ENCODE measurements at regions not wholly inside any gene's neighbourhood (a gene's known extent, or its start where the extent isn't known, plus 50 kb on each side); places are given as distances from the start of the nearest gene placed in this dataset.

DNA sequence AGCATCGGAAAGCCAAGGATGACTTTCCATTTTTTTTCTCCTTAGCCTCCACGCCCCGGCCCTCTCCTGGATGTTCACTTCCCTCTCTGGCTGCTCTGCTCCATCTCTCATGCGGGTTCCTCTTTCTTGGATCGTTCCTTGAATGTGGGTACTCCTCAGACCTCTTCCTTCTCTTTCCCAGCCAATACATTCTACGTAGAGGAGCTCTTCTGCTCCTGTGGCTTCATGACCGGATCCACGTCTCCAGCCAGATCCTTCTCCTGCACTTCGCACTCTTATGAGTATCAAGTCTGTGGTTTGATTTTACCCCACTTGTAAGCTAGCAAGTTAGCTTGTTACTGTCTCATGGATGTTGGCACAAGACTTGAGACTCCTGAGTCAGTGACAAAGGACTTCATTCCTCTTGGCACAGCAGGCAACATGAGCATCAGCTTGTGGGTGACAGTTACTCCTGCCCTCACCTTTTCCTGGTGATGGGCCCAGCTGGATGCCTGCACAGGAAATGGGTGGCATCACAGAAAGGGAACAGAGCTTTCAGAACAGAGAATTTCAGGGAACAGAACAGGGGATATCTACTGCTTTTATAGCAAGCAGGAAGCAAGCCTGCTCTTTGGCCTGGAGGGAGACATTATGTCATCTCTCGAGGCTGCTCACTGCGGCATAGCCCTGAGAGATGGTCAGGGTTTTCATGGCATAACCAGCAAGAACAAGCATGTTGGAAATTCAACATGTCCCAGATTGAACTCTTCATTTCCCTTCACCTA lies 100.1 kb upstream of the KIF26B start:
- no peaks in the 10 kb centered on the region for H3K36me3 ChIP-seq (ENCODE audit: insufficient read depth, insufficient read length, low read length)
- TF ChIP-seq ZNF274 (IDR thresholded peaks at IDR 0.05; ENCODE audit: low read depth, low read length) (no peak), YY1 (IDR thresholded peaks at IDR 0.05; ENCODE audit: insufficient read depth, insufficient read length) (no peak), SUZ12 (IDR thresholded peaks at IDR 0.05; ENCODE audit: extremely low read depth, insufficient read depth, insufficient read length) (no peak)
- no peak for DNase-seq (ENCODE audit: low read depth, low spot score)
- no peak overlapping the region for H3K4me3 ChIP-seq (ENCODE audit: insufficient read length, low read depth)
- H3K9me3 ChIP-seq (ENCODE audit: insufficient read depth, low read length) = 0 out of 2 replicates have a peak, but pooled peaks cover 8% of the 10 kb centered on the region
- no peaks in the 10 kb centered on the region for H3K4me1 ChIP-seq (ENCODE audit: insufficient read depth, insufficient read length)
- no peaks in the 10 kb centered on the region for H3K27me3 ChIP-seq (ENCODE audit: insufficient read depth, insufficient read length)
- H3K9ac ChIP-seq (ENCODE audit: insufficient read length, low read depth) = no peak overlapping the region

DNA sequence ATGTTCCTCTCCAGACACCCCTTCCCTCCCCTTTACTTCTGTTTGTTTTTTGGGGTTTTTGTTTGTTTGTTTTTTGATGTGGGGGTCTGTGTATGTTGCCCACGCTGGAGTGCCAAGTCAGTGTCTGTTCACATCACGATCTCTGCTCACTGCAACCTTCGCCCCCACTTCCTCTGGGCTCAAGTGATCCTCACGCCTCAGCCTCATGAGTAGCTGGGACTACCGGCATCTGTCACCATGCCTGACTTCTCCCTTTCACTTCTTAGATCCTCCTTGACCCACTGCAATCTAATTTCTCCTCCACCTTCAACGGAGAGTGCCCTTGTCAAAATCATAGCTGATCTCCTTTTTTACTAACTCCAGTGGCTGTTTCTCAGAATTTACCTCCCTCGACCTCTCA lies 100.7 kb upstream of the KIF26B start:
- Histone ChIP-seq H3K4me3 (ENCODE audit: insufficient read length, low read depth) (no peak overlapping the region), H3K27me3 (ENCODE audit: insufficient read depth, insufficient read length) (no peaks in the 10 kb centered on the region), H3K9me3 (ENCODE audit: insufficient read depth, low read length) (0 out of 2 replicates have a peak, but pooled peaks cover 8% of the 10 kb centered on the region), H3K4me1 (ENCODE audit: insufficient read depth, insufficient read length) (no peaks in the 10 kb centered on the region), H3K36me3 (ENCODE audit: insufficient read depth, insufficient read length, low read length) (no peaks in the 10 kb centered on the region), H3K9ac (ENCODE audit: insufficient read length, low read depth) (no peak overlapping the region)
- no peak for DNase-seq (ENCODE audit: low read depth, low spot score)
- TF ChIP-seq YY1 (IDR thresholded peaks at IDR 0.05; ENCODE audit: insufficient read depth, insufficient read length) (no peak), SUZ12 (IDR thresholded peaks at IDR 0.05; ENCODE audit: extremely low read depth, insufficient read depth, insufficient read length) (no peak), ZNF274 (IDR thresholded peaks at IDR 0.05; ENCODE audit: low read depth, low read length) (no peak)

DNA sequence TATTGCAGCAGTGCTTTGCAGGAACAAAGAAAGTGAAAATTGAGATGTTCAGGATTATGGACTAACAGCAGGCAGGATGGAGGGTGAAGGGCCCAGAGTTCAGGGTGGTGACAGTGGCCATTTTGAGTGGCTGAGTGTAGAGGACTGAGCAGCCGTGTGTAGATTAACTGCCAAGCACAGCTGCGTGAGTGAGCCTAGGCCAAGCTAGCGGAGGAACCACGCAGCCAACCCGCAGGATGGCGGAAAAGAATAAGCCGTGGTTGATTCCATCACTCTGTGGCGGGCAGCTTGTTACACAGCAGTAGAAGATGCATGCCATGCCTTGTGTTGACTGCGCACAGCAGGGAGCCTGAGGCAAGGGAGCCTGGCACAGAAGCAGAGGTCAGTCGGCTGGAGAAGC lies 102.5 kb upstream of the KIF26B start:
- H3K4me3 ChIP-seq (ENCODE audit: insufficient read length, low read depth) = no peak overlapping the region
- no peaks in the 10 kb centered on the region for H3K36me3 ChIP-seq (ENCODE audit: insufficient read depth, insufficient read length, low read length)
- no peaks in the 10 kb centered on the region for H3K27me3 ChIP-seq (ENCODE audit: insufficient read depth, insufficient read length)
- 0 out of 2 replicates have a peak, but pooled peaks cover 8% of the 10 kb centered on the region for H3K9me3 ChIP-seq (ENCODE audit: insufficient read depth, low read length)
- H3K9ac ChIP-seq (ENCODE audit: insufficient read length, low read depth) = no peak overlapping the region
- TF ChIP-seq YY1 (IDR thresholded peaks at IDR 0.05; ENCODE audit: insufficient read depth, insufficient read length) = no peak
- TF ChIP-seq ZNF274 (IDR thresholded peaks at IDR 0.05; ENCODE audit: low read depth, low read length) = no peak
- H3K4me1 ChIP-seq (ENCODE audit: insufficient read depth, insufficient read length) = no peaks in the 10 kb centered on the region
- no peak for DNase-seq (ENCODE audit: low read depth, low spot score)

DNA sequence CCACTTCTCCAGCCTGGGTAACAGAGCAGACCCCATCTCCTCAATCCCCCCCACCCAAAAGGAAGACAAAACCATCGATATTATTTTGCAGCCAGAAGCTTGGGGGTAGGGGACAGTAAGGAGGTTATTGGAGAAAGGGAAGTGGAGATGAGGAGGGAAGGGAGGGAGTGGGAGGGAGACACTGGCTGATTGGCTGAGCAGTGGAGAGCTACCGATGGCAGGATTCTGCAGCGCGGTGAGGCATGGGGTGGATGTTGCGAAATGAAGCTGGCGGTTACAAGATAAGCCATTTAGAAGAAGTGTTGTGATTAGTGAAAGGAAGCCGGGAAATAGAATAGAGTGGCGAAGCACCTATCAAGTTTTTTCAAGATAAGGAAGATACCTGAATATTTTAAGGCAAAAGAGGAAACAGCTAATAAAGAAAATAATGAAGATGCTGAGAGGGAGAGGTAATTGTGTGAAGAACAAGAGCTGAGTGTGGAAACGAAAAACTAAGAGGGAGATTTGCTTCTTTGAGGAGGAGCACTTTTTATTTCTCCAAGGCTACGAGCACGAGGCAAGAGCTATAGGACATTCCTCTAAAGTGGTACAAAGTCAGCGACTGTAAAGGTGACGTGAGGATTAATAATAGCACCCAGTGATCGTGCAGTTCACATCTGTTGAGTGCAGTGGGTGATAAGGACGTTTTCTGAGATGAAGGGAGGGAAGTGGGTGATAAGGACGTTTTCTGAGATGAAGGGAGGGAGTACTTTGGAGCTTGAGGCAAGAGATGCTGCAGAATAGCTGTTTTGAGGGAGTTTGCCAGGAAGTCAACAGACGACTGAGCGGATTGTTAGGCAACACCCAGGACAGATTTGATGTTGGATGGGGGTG lies 103.2 kb upstream of the KIF26B start:
- TF ChIP-seq YY1 (IDR thresholded peaks at IDR 0.05; ENCODE audit: insufficient read depth, insufficient read length) = no peak
- no peak for TF ChIP-seq ZNF274 (IDR thresholded peaks at IDR 0.05; ENCODE audit: low read depth, low read length)
- no peak for TF ChIP-seq SUZ12 (IDR thresholded peaks at IDR 0.05; ENCODE audit: extremely low read depth, insufficient read depth, insufficient read length)
- Histone ChIP-seq H3K4me3 (ENCODE audit: insufficient read length, low read depth) (no peak overlapping the region), H3K9ac (ENCODE audit: insufficient read length, low read depth) (no peak overlapping the region)

DNA sequence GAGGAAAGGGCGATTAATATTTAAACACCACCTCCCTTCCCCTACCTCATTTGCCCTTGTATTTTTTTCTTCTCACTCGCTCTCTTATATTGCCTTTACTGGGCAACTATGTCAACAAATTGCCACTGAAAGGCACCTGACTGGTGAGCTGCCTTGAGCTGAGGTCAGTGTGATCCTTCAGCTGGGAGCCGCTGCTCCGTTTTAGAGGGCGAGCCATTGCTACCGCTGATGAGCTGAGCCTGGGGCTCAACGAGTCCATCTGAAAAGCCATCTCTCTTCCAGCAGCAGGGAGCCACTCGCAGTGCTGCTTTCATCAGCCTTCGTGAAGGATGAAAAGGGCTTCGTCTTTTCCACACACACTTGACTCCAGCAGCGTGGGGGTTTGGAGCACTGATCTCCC lies 108.0 kb upstream of the KIF26B start:
- Histone ChIP-seq H3K9me3 (ENCODE audit: insufficient read depth, low read length) (no peaks in the 10 kb centered on the region), H3K36me3 (ENCODE audit: insufficient read depth, insufficient read length, low read length) (no peaks in the 10 kb centered on the region), H3K4me3 (ENCODE audit: insufficient read length, low read depth) (no peak overlapping the region), H3K4me1 (ENCODE audit: insufficient read depth, insufficient read length) (peaks cover 9% of the 10 kb centered on the region), H3K9ac (ENCODE audit: insufficient read length, low read depth) (no peak overlapping the region), H3K27me3 (ENCODE audit: insufficient read depth, insufficient read length) (no peaks in the 10 kb centered on the region)
- peak; percentile 39 for DNase-seq (ENCODE audit: low read depth, low spot score)
- TF ChIP-seq ZNF274 (IDR thresholded peaks at IDR 0.05; ENCODE audit: low read depth, low read length) (no peak), SUZ12 (IDR thresholded peaks at IDR 0.05; ENCODE audit: extremely low read depth, insufficient read depth, insufficient read length) (no peak), YY1 (IDR thresholded peaks at IDR 0.05; ENCODE audit: insufficient read depth, insufficient read length) (no peak)

More for the DNA sequence above, 103.2 kb upstream of the KIF26B start:
- H3K9me3 ChIP-seq (ENCODE audit: insufficient read depth, low read length) = 0 out of 2 replicates have a peak, but pooled peaks cover 8% of the 10 kb centered on the region
- H3K27me3 ChIP-seq (ENCODE audit: insufficient read depth, insufficient read length) = no peaks in the 10 kb centered on the region
- no peak for DNase-seq (ENCODE audit: low read depth, low spot score)
- H3K4me1 ChIP-seq (ENCODE audit: insufficient read depth, insufficient read length) = no peaks in the 10 kb centered on the region
- no peaks in the 10 kb centered on the region for H3K36me3 ChIP-seq (ENCODE audit: insufficient read depth, insufficient read length, low read length)

DNA sequence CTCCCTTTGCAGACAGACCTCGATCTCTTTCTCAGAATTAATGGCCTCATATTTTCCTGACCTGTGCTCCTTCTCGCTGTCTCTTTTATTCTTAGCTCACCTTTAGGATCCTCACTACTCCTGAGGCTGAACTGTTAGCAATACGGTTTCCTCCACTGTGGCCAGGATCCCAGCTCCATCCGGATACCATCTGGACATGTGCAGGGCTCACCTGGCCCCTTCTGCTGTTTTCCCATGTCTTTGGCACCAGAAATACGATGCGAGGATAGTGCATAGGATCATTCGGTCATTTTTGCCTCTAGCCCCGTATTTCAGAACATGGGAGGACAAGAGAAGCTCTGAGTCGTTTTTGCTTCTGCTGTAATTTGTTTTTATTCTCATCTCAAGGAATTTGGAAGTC lies 108.5 kb upstream of the KIF26B start:
- Histone ChIP-seq H3K9ac (ENCODE audit: insufficient read length, low read depth) (peak overlapping the region; percentile 17), H3K9me3 (ENCODE audit: insufficient read depth, low read length) (no peaks in the 10 kb centered on the region), H3K27me3 (ENCODE audit: insufficient read depth, insufficient read length) (no peaks in the 10 kb centered on the region), H3K4me1 (ENCODE audit: insufficient read depth, insufficient read length) (peaks cover 9% of the 10 kb centered on the region), H3K36me3 (ENCODE audit: insufficient read depth, insufficient read length, low read length) (no peaks in the 10 kb centered on the region), H3K4me3 (ENCODE audit: insufficient read length, low read depth) (no peak overlapping the region)
- no peak for DNase-seq (ENCODE audit: low read depth, low spot score)
- TF ChIP-seq YY1 (IDR thresholded peaks at IDR 0.05; ENCODE audit: insufficient read depth, insufficient read length) = no peak
- no peak for TF ChIP-seq SUZ12 (IDR thresholded peaks at IDR 0.05; ENCODE audit: extremely low read depth, insufficient read depth, insufficient read length)
- no peak for TF ChIP-seq ZNF274 (IDR thresholded peaks at IDR 0.05; ENCODE audit: low read depth, low read length)
